Lung (tissue), 11 donors: ENCODE measurements at regions not wholly inside any gene's neighbourhood (a gene's known extent, or its start where the extent isn't known, plus 50 kb on each side); places are given as distances from the start of the nearest gene placed in this dataset.
A peak's percentile ranks its signal among the peaks of the same experiment; 100 is the strongest.

Experiments
- ATAC-seq: fragments of 200-7000 bp; cut with Tn5 transposase; one replicate; pipeline ENCODE4 v1.9.1; 2020; ENCODE audit warnings: moderate number of reproducible peaks; ENCODE audit not compliant: insufficient read depth, low FRiP score
- DNase-seq, 3 donors: peaks; one replicate each; pipeline ENCODE4 v3.0.0-alpha.2; 2013 to 2017
- H3K27ac ChIP-seq, 2 donors: one replicate each; pipeline ENCODE4 v1.5.1; 2013; ENCODE audit warnings: mild to moderate bottlenecking in 2 of 2, moderate library complexity in 2 of 2, control low read depth in 1 of 2, inconsistent platforms in 1 of 2, low read depth in 1 of 2, low read length in 1 of 2
- H3K27me3 ChIP-seq, 3 donors: one replicate each; pipeline ENCODE4 v1.5.1; 2013; ENCODE audit warnings: low read length in 2 of 3; ENCODE audit not compliant: control insufficient read depth in 3 of 3, insufficient read depth in 3 of 3
- H3K36me3 ChIP-seq, 4 donors: one replicate each; pipeline ENCODE4 v1.5.1; 2013; ENCODE audit warnings: low read length in 4 of 4, mild to moderate bottlenecking in 1 of 4, moderate library complexity in 1 of 4; ENCODE audit not compliant: control insufficient read depth in 4 of 4, insufficient read depth in 4 of 4
- H3K4me1 ChIP-seq, 5 donors: one replicate each; pipeline ENCODE4 v1.5.1; 2013; ENCODE audit warnings: low read length in 5 of 5, mild to moderate bottlenecking in 2 of 5, moderate library complexity in 1 of 5; ENCODE audit not compliant: control insufficient read depth in 5 of 5, insufficient read depth in 5 of 5
- H3K4me3 ChIP-seq: one replicate; pipeline ENCODE4 v1.5.1; 2013; ENCODE audit warnings: mild to moderate bottlenecking, control low read depth, moderate library complexity
- H3K9ac ChIP-seq, 2 donors: one replicate each; pipeline ENCODE4 v1.5.1; 2013; ENCODE audit warnings: low read length in 2 of 2, control low read depth in 1 of 2; ENCODE audit not compliant: insufficient read depth in 1 of 2
- H3K9me3 ChIP-seq, 4 donors: one replicate each; pipeline ENCODE4 v1.5.1; 2013; ENCODE audit warnings: low read length in 3 of 4, mild to moderate bottlenecking in 1 of 4, moderate library complexity in 1 of 4; ENCODE audit not compliant: control insufficient read depth in 4 of 4, insufficient read depth in 3 of 4
- WGBS, 2 donors: extraction: QIAGEN DNeasy Blood & Tissue Kit; methylation state at CpG; one replicate each; pipeline ENCODE4 v1.1.7; 2013; 5-methylcytosine and 5-hydroxymethylcytosine counted together
- TF ChIP-seq, protein P1 (sequence below): IDR thresholded peaks from 2 replicates; pipeline ENCODE4 v1.5.1; 2012; ENCODE audit warnings: mild to moderate bottlenecking; ENCODE audit errors: control extremely low read depth, extremely low read depth
- donor health status: control.
- donor health status: control.
- donor health status: Bipolar disorder and iron deficiency.
- donor health status: healthy.
- donor health status: DM: yes; HTN: yes; CAD: no.

DNA sequence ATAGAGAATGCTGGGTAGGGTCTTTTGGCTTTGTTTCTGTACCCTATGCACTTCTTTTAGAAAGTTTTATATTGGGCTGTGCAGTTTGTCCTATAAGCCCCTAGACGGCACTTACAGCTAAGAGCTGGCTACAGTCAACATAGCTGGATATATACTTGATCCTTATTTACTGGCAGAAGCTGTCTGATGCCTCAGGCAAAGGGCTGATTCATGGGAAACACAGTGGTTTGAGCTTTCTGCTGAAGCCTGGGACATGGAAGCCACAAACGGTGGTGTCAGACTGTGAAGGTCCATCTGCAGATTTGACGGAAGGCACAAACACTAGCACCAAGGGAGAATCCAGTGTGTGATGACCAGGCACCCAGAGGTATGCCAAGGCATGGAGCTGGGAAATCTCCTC, 608.4 kb downstream of the ANKRD50 start:
- TF ChIP-seq, protein P1, sequence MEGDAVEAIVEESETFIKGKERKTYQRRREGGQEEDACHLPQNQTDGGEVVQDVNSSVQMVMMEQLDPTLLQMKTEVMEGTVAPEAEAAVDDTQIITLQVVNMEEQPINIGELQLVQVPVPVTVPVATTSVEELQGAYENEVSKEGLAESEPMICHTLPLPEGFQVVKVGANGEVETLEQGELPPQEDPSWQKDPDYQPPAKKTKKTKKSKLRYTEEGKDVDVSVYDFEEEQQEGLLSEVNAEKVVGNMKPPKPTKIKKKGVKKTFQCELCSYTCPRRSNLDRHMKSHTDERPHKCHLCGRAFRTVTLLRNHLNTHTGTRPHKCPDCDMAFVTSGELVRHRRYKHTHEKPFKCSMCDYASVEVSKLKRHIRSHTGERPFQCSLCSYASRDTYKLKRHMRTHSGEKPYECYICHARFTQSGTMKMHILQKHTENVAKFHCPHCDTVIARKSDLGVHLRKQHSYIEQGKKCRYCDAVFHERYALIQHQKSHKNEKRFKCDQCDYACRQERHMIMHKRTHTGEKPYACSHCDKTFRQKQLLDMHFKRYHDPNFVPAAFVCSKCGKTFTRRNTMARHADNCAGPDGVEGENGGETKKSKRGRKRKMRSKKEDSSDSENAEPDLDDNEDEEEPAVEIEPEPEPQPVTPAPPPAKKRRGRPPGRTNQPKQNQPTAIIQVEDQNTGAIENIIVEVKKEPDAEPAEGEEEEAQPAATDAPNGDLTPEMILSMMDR, result no peak
- H3K27ac ChIP-seq, result no peak overlapping the region
- no peak overlapping the region for H3K4me3 ChIP-seq
- WGBS, 2 donors, result 94 to 96% methylated on average over 3 of the region's 3 CpGs
- peaks cover 0 to 3% (median 0%) of the 10 kb centered on the region in 4 donors for H3K36me3 ChIP-seq
- no peak overlapping the region for H3K9ac ChIP-seq
- H3K9me3 ChIP-seq, result peaks cover 0 to 5% (median 4%) of the 10 kb centered on the region in 4 donors
- H3K27me3 ChIP-seq, result no peaks in the 10 kb centered on the region
- DNase-seq (no peak), ATAC-seq (no peak)
- H3K4me1 ChIP-seq, result no peaks in the 10 kb centered on the region

DNA sequence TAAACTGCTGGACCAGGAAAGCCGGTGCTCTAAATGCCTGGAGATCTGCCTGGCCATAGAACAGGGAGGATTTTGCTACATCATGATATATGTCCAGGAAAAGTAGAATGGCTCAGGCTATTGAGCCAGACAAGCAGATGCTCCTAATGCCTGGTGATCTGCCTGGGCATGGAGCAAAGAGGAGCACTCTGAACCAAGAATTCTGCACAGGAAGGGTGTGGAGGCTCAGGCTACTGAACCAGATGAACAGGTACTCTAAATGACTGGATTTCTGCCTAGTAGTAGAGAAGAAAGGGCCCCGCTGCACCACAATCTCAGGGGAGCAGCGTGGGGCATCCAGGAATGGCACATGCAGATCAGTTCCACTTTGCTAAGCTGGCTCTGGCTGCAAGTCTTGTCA, 607.9 kb downstream of the ANKRD50 start:
- ATAC-seq, result no peak
- Histone ChIP-seq H3K27ac (no peak overlapping the region), H3K4me3 (no peak overlapping the region), H3K9me3 (peaks cover 0 to 5% (median 4%) of the 10 kb centered on the region in 4 donors), H3K9ac (no peak overlapping the region), H3K4me1 (no peaks in the 10 kb centered on the region), H3K36me3 (peaks cover 0 to 3% (median 0%) of the 10 kb centered on the region in 4 donors), H3K27me3 (no peaks in the 10 kb centered on the region)
- WGBS, 2 donors, result 94 to 95% methylated on average over 3 of the region's 3 CpGs
- no peak for DNase-seq
- TF ChIP-seq, protein P1, result no peak

DNA sequence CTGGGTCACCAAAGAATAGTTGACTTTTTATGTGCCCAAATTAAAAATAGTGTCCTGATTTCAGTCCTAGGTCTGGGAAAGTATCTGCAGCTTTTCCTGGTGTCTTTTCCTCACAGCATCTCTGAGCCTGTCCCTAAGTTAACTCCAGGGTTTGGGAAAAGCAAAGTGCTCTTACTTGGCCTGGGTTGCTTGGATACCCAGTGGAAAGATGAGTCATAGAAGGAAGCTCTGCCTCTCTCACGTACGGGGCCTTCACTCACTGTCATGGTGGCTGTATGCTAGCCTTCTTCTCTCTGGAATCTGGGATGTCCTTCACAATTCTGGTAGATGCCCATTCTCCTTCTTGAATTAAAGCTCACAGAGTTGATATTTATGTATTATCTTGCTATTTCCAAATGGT, 607.3 kb downstream of the ANKRD50 start:
- DNase-seq (no peak), ATAC-seq (no peak)
- H3K27ac ChIP-seq, result no peak overlapping the region
- no peaks in the 10 kb centered on the region for H3K4me1 ChIP-seq
- peaks cover 0 to 5% (median 4%) of the 10 kb centered on the region in 4 donors for H3K9me3 ChIP-seq
- H3K4me3 ChIP-seq, result no peak overlapping the region
- WGBS, 2 donors, result 74 to 92% methylated on average over 2 of the region's 2 CpGs
- TF ChIP-seq, protein P1, result no peak
- no peaks in the 10 kb centered on the region for H3K27me3 ChIP-seq
- H3K9ac ChIP-seq, result no peak overlapping the region
- H3K36me3 ChIP-seq, result peaks cover 0 to 3% (median 0%) of the 10 kb centered on the region in 4 donors

DNA sequence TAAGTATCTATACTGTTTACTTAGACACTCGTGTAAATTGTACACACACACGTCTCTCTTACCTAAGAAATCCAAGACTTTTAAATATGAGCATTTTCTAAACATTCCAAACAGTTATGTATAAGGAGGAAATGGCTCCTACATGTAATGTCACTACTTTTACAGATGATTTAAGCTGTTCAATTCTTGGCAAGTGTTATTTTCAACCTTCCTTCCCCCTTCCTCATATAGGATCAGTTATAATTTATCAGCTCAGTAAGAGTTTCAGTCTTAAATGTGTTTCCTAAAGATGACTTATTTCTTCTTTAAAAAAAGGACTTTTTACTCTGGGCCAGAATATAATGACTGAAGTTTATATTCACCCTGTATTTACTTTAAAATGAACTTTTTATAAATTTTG, 601.1 kb downstream of the ANKRD50 start:
- Histone ChIP-seq H3K27ac (no peak overlapping the region), H3K4me1 (peaks cover 0 to 18% (median 2%) of the 10 kb centered on the region in 5 donors), H3K36me3 (peaks cover 0 to 3% (median 0%) of the 10 kb centered on the region in 4 donors), H3K9ac (peak overlapping the region in 1 of 2 donors; percentile 3), H3K27me3 (no peaks in the 10 kb centered on the region), H3K4me3 (no peak overlapping the region), H3K9me3 (peaks cover 0 to 4% (median 2%) of the 10 kb centered on the region in 4 donors)
- TF ChIP-seq, protein P1, result no peak
- DNase-seq (peak in 1 of 3 donors; percentile 20), ATAC-seq (no peak)
- 45 to 53% methylated on average over 2 of the region's 2 CpGs for WGBS, 2 donors
